ENCODE measurements at regions not wholly inside any gene's neighbourhood (a gene's known extent, or its start where the extent isn't known, plus 50 kb on each side); places are given as distances from the start of the nearest gene placed in this dataset.
A peak's percentile ranks its signal among the peaks of the same experiment; 100 is the strongest.

DNA sequence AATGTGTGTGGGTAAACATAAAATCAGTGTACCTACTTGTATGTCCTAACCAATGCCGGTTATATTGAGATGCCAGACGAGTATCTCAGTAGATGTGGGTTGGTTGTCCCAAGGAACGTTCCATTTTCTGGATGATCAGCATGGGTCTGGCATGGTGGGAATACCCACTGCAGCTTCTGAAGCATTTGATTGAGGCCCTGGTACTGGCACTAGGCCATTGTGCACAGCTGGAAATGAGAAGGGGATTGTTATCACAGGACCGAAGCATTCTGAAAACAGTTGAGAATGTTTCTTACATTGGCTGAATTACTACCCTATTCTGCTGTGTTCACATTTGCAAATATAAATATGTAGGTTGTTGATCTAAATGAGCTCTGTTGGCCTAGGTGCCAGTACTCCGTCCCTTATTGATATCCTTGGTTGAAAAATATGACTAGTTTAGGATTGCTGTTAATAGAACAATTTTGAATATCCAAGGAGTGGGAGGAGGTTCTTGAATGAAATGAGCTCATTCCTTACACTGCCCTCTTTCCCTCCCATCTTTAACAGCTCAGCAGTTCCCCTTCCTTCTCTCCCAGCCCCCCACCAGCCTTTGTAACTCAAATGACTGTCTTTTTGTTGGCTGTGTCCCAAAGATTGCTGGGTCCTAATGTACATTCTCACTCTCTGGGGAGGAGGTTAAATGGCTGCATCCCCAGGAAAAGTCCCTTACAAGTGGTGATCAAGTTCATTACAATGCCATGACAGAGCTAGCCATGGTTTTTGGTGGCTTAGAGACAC is 293.3 kb upstream of the TPM1 start:
- TF ChIP-seq CEBPB (IDR thresholded peaks at IDR 0.05) (no peak), FOXM1 (IDR thresholded peaks at IDR 0.05; ENCODE audit: borderline replicate concordance, low read depth) (no peak), CREB1 (IDR thresholded peaks at IDR 0.05; ENCODE audit: low read depth) (no peak), RAD21 (IDR thresholded peaks at IDR 0.05; ENCODE audit: low read depth) (no peak), EGR1 (IDR thresholded peaks at IDR 0.05) (no peak), YY1 (IDR thresholded peaks at IDR 0.05; ENCODE audit: low read depth) (no peak)
- TF ChIP-seq, protein P1, sequence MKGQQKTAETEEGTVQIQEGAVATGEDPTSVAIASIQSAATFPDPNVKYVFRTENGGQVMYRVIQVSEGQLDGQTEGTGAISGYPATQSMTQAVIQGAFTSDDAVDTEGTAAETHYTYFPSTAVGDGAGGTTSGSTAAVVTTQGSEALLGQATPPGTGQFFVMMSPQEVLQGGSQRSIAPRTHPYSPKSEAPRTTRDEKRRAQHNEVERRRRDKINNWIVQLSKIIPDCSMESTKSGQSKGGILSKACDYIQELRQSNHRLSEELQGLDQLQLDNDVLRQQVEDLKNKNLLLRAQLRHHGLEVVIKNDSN (IDR thresholded peaks at IDR 0.05) = no peak
- TF ChIP-seq, protein P2, sequence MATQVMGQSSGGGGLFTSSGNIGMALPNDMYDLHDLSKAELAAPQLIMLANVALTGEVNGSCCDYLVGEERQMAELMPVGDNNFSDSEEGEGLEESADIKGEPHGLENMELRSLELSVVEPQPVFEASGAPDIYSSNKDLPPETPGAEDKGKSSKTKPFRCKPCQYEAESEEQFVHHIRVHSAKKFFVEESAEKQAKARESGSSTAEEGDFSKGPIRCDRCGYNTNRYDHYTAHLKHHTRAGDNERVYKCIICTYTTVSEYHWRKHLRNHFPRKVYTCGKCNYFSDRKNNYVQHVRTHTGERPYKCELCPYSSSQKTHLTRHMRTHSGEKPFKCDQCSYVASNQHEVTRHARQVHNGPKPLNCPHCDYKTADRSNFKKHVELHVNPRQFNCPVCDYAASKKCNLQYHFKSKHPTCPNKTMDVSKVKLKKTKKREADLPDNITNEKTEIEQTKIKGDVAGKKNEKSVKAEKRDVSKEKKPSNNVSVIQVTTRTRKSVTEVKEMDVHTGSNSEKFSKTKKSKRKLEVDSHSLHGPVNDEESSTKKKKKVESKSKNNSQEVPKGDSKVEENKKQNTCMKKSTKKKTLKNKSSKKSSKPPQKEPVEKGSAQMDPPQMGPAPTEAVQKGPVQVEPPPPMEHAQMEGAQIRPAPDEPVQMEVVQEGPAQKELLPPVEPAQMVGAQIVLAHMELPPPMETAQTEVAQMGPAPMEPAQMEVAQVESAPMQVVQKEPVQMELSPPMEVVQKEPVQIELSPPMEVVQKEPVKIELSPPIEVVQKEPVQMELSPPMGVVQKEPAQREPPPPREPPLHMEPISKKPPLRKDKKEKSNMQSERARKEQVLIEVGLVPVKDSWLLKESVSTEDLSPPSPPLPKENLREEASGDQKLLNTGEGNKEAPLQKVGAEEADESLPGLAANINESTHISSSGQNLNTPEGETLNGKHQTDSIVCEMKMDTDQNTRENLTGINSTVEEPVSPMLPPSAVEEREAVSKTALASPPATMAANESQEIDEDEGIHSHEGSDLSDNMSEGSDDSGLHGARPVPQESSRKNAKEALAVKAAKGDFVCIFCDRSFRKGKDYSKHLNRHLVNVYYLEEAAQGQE (IDR thresholded peaks at IDR 0.05; ENCODE audit: low read depth) = no peak

DNA sequence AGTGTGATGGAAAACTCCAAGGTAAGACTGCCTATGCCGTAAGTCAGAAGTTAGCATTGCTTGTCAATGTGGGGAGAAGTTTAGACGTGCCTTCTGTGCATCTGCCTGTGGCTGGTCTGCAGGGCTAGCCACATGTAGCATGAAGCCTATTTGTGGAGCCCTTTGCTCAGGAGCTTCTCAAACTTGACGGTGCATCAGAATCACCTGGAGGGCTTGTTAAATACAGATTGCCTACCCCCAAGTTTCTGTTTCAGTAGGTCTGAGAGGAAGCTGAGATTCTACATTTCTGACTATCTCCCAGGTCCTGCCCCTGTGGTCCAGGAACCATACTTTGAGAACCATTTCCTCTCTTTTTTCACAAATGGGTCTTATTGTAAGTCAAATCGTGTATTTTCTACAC is 292.1 kb upstream of the TPM1 start:
- TF ChIP-seq CEBPB (IDR thresholded peaks at IDR 0.05) = no peak
- TF ChIP-seq, protein P2 (IDR thresholded peaks at IDR 0.05; ENCODE audit: low read depth) = no peak
- TF ChIP-seq YY1 (IDR thresholded peaks at IDR 0.05; ENCODE audit: low read depth) = no peak
- no peak for TF ChIP-seq NFIC (IDR thresholded peaks at IDR 0.05)
- TF ChIP-seq TEAD4 (IDR thresholded peaks at IDR 0.05) = no peak
- no peak for TF ChIP-seq EGR1 (IDR thresholded peaks at IDR 0.05)
- TF ChIP-seq, protein P1 (IDR thresholded peaks at IDR 0.05) = no peak
- no peak for TF ChIP-seq FOXM1 (IDR thresholded peaks at IDR 0.05; ENCODE audit: borderline replicate concordance, low read depth)
- no peak for TF ChIP-seq TAF1 (IDR thresholded peaks at IDR 0.05; ENCODE audit: low read depth)
- no peak for TF ChIP-seq EP300 (IDR thresholded peaks at IDR 0.05; ENCODE audit: borderline replicate concordance)
- TF ChIP-seq, protein P3, sequence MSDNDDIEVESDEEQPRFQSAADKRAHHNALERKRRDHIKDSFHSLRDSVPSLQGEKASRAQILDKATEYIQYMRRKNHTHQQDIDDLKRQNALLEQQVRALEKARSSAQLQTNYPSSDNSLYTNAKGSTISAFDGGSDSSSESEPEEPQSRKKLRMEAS (IDR thresholded peaks at IDR 0.05) = no peak
- TF ChIP-seq TCF12 (IDR thresholded peaks at IDR 0.05; ENCODE audit: low read depth) = no peak
- no peak for TF ChIP-seq CREB1 (IDR thresholded peaks at IDR 0.05; ENCODE audit: low read depth)
- TF ChIP-seq RAD21 (IDR thresholded peaks at IDR 0.05; ENCODE audit: low read depth) = no peak
- no peak for TF ChIP-seq ZBTB7A (IDR thresholded peaks at IDR 0.05; ENCODE audit: low read depth)

DNA sequence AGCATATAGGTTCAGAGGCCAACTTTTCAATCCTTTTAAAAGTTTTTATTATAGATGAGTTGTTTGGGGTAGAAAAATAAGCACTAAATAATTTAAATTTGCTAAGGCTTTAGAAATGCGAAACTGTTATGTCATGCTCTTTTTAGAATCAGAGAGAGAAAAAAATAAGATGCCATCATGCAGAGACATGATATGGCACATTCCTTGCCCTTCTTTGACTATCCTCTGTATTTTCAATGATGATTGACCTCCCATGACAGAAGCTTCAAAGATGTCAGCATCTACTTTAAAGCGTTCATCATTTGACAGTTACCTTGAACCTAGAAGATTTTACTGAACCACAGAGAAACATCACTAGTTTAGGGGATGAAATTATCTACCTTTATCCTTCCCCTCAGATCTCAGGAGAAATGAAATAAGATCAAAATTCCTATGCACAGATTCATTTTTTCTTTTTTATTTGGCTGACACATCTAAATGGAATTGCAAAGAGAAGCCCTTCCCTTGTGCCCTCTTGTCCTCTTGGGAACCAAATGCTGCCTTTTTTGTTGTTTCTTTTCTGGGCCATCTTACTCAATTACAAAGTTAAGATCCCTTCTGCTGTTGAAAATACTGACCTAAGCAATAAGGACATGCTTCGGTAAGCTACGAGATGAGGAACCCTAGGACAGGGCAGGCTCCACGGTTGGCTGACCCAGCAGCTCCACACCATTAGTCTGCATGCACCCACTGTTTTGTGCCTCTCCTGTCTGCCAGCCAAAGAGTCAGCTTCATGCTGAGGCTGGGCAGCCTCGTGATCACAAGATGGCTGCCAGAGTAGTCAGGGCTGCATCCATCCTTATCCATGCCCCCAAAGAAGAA is 289.7 kb upstream of the TPM1 start:
- TF ChIP-seq CREB1 (IDR thresholded peaks at IDR 0.05; ENCODE audit: low read depth) (no peak), YY1 (IDR thresholded peaks at IDR 0.05; ENCODE audit: low read depth) (peak; percentile 82), EP300 (IDR thresholded peaks at IDR 0.05; ENCODE audit: borderline replicate concordance) (peak; percentile 15; the same call in 1 of the 2 replicates), TEAD4 (IDR thresholded peaks at IDR 0.05) (no peak), ZBTB7A (IDR thresholded peaks at IDR 0.05; ENCODE audit: low read depth) (no peak)
- TF ChIP-seq, protein P1 (IDR thresholded peaks at IDR 0.05) = 0 out of 2 replicates have a peak, but pooled peaks have one; percentile 41
- TF ChIP-seq, protein P3 (IDR thresholded peaks at IDR 0.05) = peak; percentile 75

GRCh38 chr15:62753518-62754221 is 288.9 kb upstream of the TPM1 start:
- no peak for TF ChIP-seq EGR1 (IDR thresholded peaks at IDR 0.05)
- no peak for TF ChIP-seq RAD21 (IDR thresholded peaks at IDR 0.05; ENCODE audit: low read depth)
- TF ChIP-seq CREB1 (IDR thresholded peaks at IDR 0.05; ENCODE audit: low read depth) = no peak
- no peak for TF ChIP-seq FOXM1 (IDR thresholded peaks at IDR 0.05; ENCODE audit: borderline replicate concordance, low read depth)
- TF ChIP-seq, protein P2 (IDR thresholded peaks at IDR 0.05; ENCODE audit: low read depth) = no peak
- no peak for TF ChIP-seq ZBTB7A (IDR thresholded peaks at IDR 0.05; ENCODE audit: low read depth)
- TF ChIP-seq NFIC (IDR thresholded peaks at IDR 0.05) = no peak
- no peak for TF ChIP-seq EP300 (IDR thresholded peaks at IDR 0.05; ENCODE audit: borderline replicate concordance)
- TF ChIP-seq CEBPB (IDR thresholded peaks at IDR 0.05) = no peak
- no peak for TF ChIP-seq TAF1 (IDR thresholded peaks at IDR 0.05; ENCODE audit: low read depth)
- no peak for TF ChIP-seq YY1 (IDR thresholded peaks at IDR 0.05; ENCODE audit: low read depth)
